Fibroblast of skin of right quadriceps (primary cell): ENCODE measurements at regions not wholly inside any gene's neighbourhood (a gene's known extent, or its start where the extent isn't known, plus 50 kb on each side); places are given as distances from the start of the nearest gene placed in this dataset.
A peak's percentile ranks its signal among the peaks of the same experiment; 100 is the strongest.
"Not testable (repeated sequence)": the region's sequence is repeated elsewhere in the genome, so short reads cannot be mapped to it uniquely, and the experiment has no call there.

ENCODE experiments used
- DNase-seq: peaks from one replicate; pipeline ENCODE4 v3.0.0-alpha.2; 2013

DNA sequence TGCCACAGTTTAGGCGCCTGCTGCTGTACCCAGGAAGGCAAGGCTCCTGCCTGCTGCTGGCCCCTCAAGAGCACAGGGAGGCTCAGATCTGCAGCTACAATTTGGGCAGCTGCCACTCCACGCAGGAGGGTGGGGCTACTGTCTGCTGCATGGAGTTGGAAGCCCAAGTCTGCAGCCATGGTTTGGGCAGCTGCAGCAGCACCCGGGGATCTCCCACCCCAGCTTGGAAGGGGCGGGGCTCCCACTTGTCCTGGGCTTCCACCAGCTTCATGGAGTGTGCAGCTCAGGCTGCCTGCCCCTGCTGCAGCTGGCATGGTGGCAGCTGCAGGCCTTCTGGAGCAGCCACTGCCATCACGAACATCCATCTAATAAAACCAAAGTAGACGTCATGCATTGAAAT, 512.9 kb downstream of the PYDC2 start:
- DNase-seq, result no peak

DNA sequence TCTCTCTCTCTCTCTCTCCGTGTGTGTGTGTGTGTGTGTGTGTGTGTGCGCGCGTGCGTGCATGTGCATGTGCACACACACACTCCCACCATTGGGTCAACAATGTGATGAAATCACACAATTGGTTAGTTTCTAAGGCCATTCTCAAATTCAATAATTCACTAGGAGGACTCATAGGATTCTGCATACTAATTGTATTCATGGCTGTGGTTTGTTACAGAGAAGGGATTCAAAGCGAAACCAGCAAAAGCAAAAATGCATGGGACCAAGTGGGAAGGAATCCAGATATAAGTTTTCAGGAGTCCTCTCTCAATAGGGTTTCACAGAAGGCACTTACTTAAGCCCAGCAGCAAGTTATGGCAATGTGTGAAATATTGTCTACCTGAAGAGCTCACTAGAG, 515.0 kb downstream of the PYDC2 start:
- no peak for DNase-seq

GRCh38 chr3:191980443-191980842, 519.5 kb downstream of the PYDC2 start:
- no peak for DNase-seq

GRCh38 chr3:191982481-191982880, 521.5 kb downstream of the PYDC2 start:
- no peak for DNase-seq

GRCh38 chr3:191985691-191986090, 524.7 kb downstream of the PYDC2 start:
- DNase-seq, result no peak

- peak; percentile 4 for DNase-seq
Measured at GRCh38 chr3:191987831-191988350, 526.9 kb downstream of the PYDC2 start.

- DNase-seq, result not testable (repeated sequence)
Measured at GRCh38 chr3:191993952-191994351, 533.0 kb downstream of the PYDC2 start.

DNA sequence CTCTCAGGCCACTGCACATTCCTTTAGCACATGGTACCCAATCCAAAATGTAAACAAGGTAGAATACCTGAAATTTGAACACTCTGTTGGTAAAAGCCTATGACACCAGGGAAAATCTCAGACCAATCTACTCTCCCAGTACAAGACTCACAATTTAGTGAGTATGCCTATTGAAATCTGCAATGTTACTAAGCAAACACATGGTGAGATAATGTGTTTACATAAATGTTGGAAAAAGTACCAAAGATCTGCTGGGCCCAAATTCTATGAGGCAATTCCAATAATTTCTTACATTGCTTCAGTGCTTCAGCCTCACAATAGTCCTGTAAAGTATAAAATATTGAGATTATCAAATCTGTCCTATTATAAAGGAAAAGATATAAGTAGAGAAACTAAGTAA, 536.1 kb downstream of the PYDC2 start:
- DNase-seq, result no peak

DNA sequence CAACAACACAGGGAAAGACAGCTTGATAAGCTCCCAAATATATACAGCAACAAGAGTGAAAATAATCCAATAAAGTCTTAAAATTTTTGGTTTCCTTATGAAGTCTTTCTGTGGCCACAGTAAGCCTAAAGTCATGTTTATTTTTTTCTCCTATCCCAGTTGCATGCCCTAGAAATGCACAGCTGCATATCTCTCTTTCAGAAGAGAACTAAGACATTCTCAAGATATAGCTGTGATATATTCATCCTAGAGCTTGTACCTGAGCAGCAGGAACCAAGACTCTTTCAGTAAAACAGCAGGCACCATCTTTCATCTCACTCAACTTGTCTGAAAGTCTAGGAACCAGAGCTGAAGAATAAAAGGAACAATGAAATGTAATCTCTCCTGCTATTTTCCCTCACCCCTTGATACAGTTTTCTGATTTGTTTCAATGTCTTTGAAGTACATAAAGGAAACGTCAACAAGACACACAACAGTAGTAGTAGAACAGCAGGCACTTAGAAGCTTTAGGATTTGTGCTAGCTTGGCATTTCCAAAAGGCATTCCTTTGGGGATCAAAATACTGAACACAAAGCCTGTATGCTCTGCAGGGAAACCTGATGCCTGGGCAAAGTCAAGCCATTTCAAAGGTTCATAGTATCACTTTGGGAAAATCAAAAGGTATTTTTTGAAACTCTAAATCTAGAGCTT, 536.8 kb downstream of the PYDC2 start:
- no peak for DNase-seq

DNA sequence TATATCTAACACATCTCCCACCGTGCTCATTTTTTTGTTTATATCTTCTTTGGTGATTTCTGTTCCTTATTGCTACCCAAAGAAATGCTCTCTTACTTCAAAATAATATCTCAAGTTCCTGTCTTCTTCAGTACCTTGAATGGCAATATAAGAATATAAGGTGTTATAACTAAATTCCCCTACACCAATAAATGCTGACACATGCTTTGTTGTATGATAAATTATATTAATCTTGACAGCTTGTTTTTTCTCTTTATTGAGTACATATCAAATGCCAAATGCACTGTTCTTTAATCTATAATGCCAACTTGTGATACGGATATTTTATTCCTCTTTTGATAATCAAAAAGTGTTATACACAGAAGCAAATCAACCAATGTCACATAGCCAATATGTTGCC, 540.3 kb downstream of the PYDC2 start:
- DNase-seq, result no peak

GRCh38 chr3:192005989-192006388, 545.0 kb downstream of the PYDC2 start:
- DNase-seq, result no peak

- DNase-seq, result no peak
Measured at GRCh38 chr3:192009903-192010302, 548.9 kb downstream of the PYDC2 start.

- no peak for DNase-seq
Measured at GRCh38 chr3:192010490-192010889, 549.5 kb downstream of the PYDC2 start.

GRCh38 chr3:192011137-192011536, 550.2 kb downstream of the PYDC2 start:
- DNase-seq, result no peak

DNA sequence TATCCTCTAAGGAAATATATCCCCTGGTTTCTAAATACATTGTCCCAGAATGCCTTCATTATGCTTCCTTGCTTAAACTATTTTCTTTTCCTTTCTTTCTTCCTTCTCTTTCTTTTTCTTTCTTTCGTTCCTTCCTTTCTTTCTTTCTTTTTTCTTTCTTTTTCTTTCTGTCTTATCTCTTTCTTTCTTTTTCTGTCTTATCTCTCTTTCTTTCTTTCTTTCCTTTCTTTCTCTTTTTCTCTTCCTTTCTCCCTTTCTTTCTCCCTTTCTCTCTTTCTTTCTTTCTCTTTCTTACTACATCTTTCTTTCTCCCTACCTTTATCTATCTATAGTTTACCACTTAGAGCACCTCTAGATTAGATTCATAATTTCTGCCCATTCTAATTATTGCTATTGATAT, 552.1 kb downstream of the PYDC2 start:
- DNase-seq, result no peak

GRCh38 chr3:192022412-192022811, 561.4 kb downstream of the PYDC2 start:
- DNase-seq, result peak; percentile 60

GRCh38 chr3:192024751-192025150, 563.8 kb downstream of the PYDC2 start:
- no peak for DNase-seq

DNA sequence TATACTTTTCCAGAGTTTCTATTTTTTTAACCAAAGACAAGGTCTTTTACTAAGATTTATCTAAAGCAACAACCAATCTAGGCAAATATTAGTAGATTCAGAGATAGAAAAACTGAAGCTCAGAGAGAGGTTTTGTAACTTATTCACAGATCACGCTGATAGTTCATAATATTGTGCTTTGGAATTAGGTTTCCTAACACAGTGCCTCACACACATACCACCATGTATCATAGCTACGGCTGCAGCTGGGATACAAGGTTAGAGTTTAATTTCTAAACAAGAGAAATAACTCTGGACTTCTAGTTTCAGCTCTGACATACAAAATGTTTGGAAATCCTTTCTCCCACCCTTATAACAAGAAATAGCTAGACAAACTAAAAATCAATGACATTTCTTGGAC, 565.7 kb downstream of the PYDC2 start:
- no peak for DNase-seq

GRCh38 chr3:192031941-192032340, 571.0 kb downstream of the PYDC2 start:
- no peak for DNase-seq

GRCh38 chr3:192033246-192033645, 572.3 kb downstream of the PYDC2 start:
- DNase-seq, result peak; percentile 0

- DNase-seq, result no peak
Measured at GRCh38 chr3:192038726-192039125, 577.8 kb downstream of the PYDC2 start.

GRCh38 chr3:192039593-192039992, 578.6 kb downstream of the PYDC2 start:
- no peak for DNase-seq

GRCh38 chr3:192040282-192041043, 579.5 kb downstream of the PYDC2 start:
- no peak for DNase-seq

- DNase-seq, result no peak
Measured at GRCh38 chr3:192042116-192042515, 581.2 kb downstream of the PYDC2 start.
